ENCODE measurements at regions not wholly inside any gene's neighbourhood (a gene's known extent, or its start where the extent isn't known, plus 50 kb on each side); places are given as distances from the start of the nearest gene placed in this dataset.

DNA sequence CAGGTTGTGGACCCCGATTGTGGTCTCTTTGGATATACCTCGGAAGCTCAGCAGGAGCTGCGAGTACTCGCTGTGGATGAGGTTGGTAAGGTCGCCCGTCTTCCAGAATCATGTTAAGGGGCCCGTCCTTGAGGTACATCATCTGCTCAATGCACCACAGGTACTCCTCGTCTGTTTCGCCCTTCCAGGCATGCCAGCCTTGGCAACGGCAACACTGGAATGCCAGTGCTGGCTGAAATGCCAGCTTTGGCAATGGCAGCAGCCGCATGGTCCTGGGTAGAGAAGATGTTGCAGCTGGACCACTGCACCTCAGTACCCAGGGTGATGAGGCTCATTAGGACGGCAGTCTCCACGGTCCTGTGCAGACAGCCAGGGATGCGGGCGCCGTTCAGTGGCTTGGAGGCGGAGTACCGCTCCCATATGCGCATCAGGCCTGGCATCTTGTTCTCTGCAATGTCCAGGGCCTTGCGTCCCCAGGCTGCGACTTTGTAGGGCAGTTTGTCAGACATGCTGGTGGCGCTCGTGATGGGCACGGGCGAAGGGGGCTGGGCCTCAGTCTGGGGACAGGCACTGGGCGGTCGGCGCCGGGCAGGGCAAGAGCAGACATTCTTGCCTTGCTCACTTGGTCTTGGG is 122.2 kb upstream of the NXPH2 start:
- H3K4me1 ChIP-seq, result no peaks in the 10 kb centered on the region
- ATAC-seq (peak in 1 of 8 donors; percentile 53), DNase-seq (no peak)
- no peaks in the 10 kb centered on the region for H3K27me3 ChIP-seq
- 92 to 95% methylated on average over 29 of the region's 29 CpGs for WGBS, 2 donors
- H3K36me3 ChIP-seq, result no peaks in the 10 kb centered on the region
- no peak overlapping the region for H3K4me3 ChIP-seq
- H3K27ac ChIP-seq, result no peak overlapping the region
- intact Hi-C loops (cut with DNase I), result no loop called here
- TF ChIP-seq, protein P1, sequence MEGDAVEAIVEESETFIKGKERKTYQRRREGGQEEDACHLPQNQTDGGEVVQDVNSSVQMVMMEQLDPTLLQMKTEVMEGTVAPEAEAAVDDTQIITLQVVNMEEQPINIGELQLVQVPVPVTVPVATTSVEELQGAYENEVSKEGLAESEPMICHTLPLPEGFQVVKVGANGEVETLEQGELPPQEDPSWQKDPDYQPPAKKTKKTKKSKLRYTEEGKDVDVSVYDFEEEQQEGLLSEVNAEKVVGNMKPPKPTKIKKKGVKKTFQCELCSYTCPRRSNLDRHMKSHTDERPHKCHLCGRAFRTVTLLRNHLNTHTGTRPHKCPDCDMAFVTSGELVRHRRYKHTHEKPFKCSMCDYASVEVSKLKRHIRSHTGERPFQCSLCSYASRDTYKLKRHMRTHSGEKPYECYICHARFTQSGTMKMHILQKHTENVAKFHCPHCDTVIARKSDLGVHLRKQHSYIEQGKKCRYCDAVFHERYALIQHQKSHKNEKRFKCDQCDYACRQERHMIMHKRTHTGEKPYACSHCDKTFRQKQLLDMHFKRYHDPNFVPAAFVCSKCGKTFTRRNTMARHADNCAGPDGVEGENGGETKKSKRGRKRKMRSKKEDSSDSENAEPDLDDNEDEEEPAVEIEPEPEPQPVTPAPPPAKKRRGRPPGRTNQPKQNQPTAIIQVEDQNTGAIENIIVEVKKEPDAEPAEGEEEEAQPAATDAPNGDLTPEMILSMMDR (IDR thresholded peaks at IDR 0.05), result no peak
- H3K9me3 ChIP-seq, result peaks cover 0 to 4% (median 0%) of the 10 kb centered on the region in 11 donors

DNA sequence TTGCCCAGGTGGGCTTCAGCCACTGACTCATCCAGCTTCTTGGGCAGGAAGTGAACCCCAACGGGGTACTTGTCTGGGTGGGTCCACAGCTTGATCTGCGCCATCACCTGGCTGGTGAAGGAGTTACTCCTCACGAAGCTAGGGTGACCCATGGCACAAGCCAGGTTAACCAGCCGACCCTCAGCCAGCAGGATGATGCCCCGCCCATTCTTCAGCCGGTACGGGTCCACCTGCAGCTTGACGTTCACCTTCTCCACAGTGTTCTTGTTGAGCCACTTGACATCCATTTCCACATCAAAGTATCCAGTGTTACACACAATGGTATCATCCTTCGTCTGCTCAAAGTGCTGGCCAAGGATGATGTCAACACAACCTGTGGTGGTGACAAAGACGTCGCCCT is 121.3 kb upstream of the NXPH2 start:
- Histone ChIP-seq H3K27me3 (no peaks in the 10 kb centered on the region), H3K9me3 (peaks cover 0 to 4% (median 0%) of the 10 kb centered on the region in 11 donors), H3K4me3 (no peak overlapping the region), H3K27ac (no peak overlapping the region), H3K36me3 (no peaks in the 10 kb centered on the region), H3K4me1 (no peaks in the 10 kb centered on the region)
- TF ChIP-seq, protein P1 (IDR thresholded peaks at IDR 0.05), result no peak
- ATAC-seq (no peak), DNase-seq (no peak)
- intact Hi-C loops (cut with DNase I), result no loop called here
- 85 to 91% methylated on average over 11 of the region's 11 CpGs for WGBS, 2 donors

DNA sequence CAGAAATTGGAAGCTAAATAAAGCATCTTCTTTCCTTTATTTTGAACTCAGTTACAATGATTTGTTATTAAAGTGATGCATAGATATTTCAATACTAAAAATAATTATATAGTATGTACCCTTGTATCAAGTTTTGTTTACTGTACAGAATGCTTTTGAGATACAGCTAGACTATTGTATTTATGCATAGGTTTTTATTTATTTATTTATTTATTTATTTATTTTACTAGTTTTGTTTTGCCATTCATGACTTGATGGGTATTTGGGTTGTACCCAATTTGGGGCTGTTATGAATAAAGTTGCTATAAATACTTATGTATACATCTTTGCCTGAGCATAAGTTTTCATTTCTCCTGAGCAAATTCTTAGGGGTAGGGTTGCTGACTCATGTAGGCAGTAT is 118.7 kb upstream of the NXPH2 start:
- intact Hi-C loops (cut with DNase I), result no loop called here
- H3K4me3 ChIP-seq, result no peak overlapping the region
- no peaks in the 10 kb centered on the region for H3K4me1 ChIP-seq
- no peak overlapping the region for H3K27ac ChIP-seq
- DNase-seq (no peak), ATAC-seq (no peak)
- TF ChIP-seq, protein P1 (IDR thresholded peaks at IDR 0.05), result no peak
- H3K27me3 ChIP-seq, result no peaks in the 10 kb centered on the region
- peaks cover 0 to 4% (median 0%) of the 10 kb centered on the region in 11 donors for H3K9me3 ChIP-seq
- H3K36me3 ChIP-seq, result no peaks in the 10 kb centered on the region

DNA sequence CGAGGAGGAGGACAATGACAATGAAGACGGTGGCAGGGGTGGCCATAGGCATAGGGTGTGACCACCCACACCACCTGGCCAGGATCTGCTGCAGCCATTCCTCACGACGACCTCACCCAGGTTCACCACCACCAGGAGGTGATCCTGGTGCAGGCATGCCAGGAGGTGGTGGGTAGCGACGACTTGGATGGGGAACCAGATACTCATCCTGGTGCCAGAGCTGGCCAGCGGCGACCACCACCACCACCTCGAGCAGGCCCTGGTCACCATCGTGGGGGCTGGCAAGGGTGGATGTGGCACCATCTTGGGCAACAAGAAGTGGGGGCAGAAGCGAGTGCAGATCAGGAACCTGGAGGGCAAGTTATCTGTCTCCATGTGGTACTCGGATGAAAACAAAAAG is 117.1 kb upstream of the NXPH2 start:
- Histone ChIP-seq H3K27ac (no peak overlapping the region), H3K36me3 (no peaks in the 10 kb centered on the region), H3K4me3 (no peak overlapping the region), H3K9me3 (peaks cover 0 to 4% (median 0%) of the 10 kb centered on the region in 11 donors), H3K4me1 (no peaks in the 10 kb centered on the region), H3K27me3 (no peaks in the 10 kb centered on the region)
- no peak for ATAC-seq
- no peak for DNase-seq
- intact Hi-C loops (cut with DNase I), result no loop called here
- WGBS, 2 donors, result 80 to 86% methylated on average over 12 of the region's 12 CpGs
- TF ChIP-seq, protein P1 (IDR thresholded peaks at IDR 0.05), result no peak
